Glomerular visceral epithelial cell (primary cell): ENCODE measurements at regions not wholly inside any gene's neighbourhood (a gene's known extent, or its start where the extent isn't known, plus 50 kb on each side); places are given as distances from the start of the nearest gene placed in this dataset.
"Not testable (repeated sequence)": the region's sequence is repeated elsewhere in the genome, so short reads cannot be mapped to it uniquely, and the experiment has no call there.

ENCODE experiments used
- DNase-seq: peaks from one replicate; pipeline ENCODE4 v3.0.0-alpha.2; 2016; ENCODE audit errors: extremely low spot score

- DNase-seq = no peak
Measured at GRCh38 chr4:134722306-134722705, 520.7 kb upstream of the PABPC4L start.

GRCh38 chr4:134720030-134720429 lies 518.4 kb upstream of the PABPC4L start:
- DNase-seq = no peak

GRCh38 chr4:134708616-134709015 lies 507.0 kb upstream of the PABPC4L start:
- DNase-seq = no peak

- no peak for DNase-seq
Measured at GRCh38 chr4:134708026-134708425, 506.4 kb upstream of the PABPC4L start.

- no peak for DNase-seq
Measured at GRCh38 chr4:134702374-134702773, 500.8 kb upstream of the PABPC4L start.

GRCh38 chr4:134700251-134700650 lies 498.7 kb upstream of the PABPC4L start:
- DNase-seq = no peak

GRCh38 chr4:134698831-134699230 lies 497.2 kb upstream of the PABPC4L start:
- DNase-seq = not testable (repeated sequence)

- no peak for DNase-seq
Measured at GRCh38 chr4:134695433-134695832, 493.8 kb upstream of the PABPC4L start.

GRCh38 chr4:134691915-134692314 lies 490.3 kb upstream of the PABPC4L start:
- peak; percentile 11 for DNase-seq

- DNase-seq = no peak
Measured at GRCh38 chr4:134687646-134688628, 486.3 kb upstream of the PABPC4L start.

GRCh38 chr4:134677209-134677814 lies 475.7 kb upstream of the PABPC4L start:
- DNase-seq = no peak

- DNase-seq = peak; percentile 26
Measured at GRCh38 chr4:134668237-134668636, 466.6 kb upstream of the PABPC4L start.

- DNase-seq = no peak
Measured at GRCh38 chr4:134666640-134667039, 465.1 kb upstream of the PABPC4L start.

GRCh38 chr4:134665429-134665828 lies 463.8 kb upstream of the PABPC4L start:
- DNase-seq = no peak

- DNase-seq = no peak
Measured at GRCh38 chr4:134663742-134664141, 462.2 kb upstream of the PABPC4L start.

- no peak for DNase-seq
Measured at GRCh38 chr4:134650461-134650860, 448.9 kb upstream of the PABPC4L start.

GRCh38 chr4:134645778-134646177 lies 444.2 kb upstream of the PABPC4L start:
- no peak for DNase-seq

- no peak for DNase-seq
Measured at GRCh38 chr4:134636338-134637051, 434.9 kb upstream of the PABPC4L start.

- DNase-seq = no peak
Measured at GRCh38 chr4:134634301-134634700, 432.7 kb upstream of the PABPC4L start.

GRCh38 chr4:134632056-134632455 lies 430.5 kb upstream of the PABPC4L start:
- DNase-seq = no peak

- no peak for DNase-seq
Measured at GRCh38 chr4:134628066-134628465, 426.5 kb upstream of the PABPC4L start.

GRCh38 chr4:134627366-134627765 lies 425.8 kb upstream of the PABPC4L start:
- no peak for DNase-seq
